OCI-LY7 (cell line): ENCODE measurements at regions not wholly inside any gene's neighbourhood (a gene's known extent, or its start where the extent isn't known, plus 50 kb on each side); places are given as distances from the start of the nearest gene placed in this dataset.
"Not testable (repeated sequence)": the region's sequence is repeated elsewhere in the genome, so short reads cannot be mapped to it uniquely, and the experiment has no call there.

Experiments used
- BruUV-seq: library from RNA; stranded (reverse); fragments of 400-500 nt; replicated peaks from 2 replicates; lab custom pipeline; 2021; lab: Mats Ljungman, UMichigan
- CTCF ChIA-PET: fragments of 300-600 bp; sonication (Branson Sonifier 250); formaldehyde crosslinking; loops from one replicate; lab custom pipeline; 2022; ENCODE audit warnings: antibody characterized with exemption; ENCODE audit not compliant: unreplicated experiment; lab: Charles Lee
- POLR2A ChIA-PET: fragments of 300-600 bp; sonication (Branson Sonifier 250); formaldehyde crosslinking; loops from one replicate; lab custom pipeline; 2022; ENCODE audit warnings: antibody characterized with exemption; lab: Charles Lee
- DNase-seq: peaks from one replicate; pipeline ENCODE4 v3.0.0-alpha.2; 2015; ENCODE audit warnings: low spot score
- H2AFZ ChIP-seq: fragments of 200-600 bp; sonication (generic), shearing (Covaris generic); 2 replicates; pipeline ENCODE4 v1.6.1; 2014; ENCODE audit warnings: mild to moderate bottlenecking, antibody characterized with exemption, low read length, moderate library complexity
- H3K27ac ChIP-seq: fragments of 200-600 bp; sonication (generic); 2 replicates; pipeline ENCODE4 v1.5.1; 2014; ENCODE audit warnings: mixed run types, low read depth, mild to moderate bottlenecking, moderate library complexity, low read length, inconsistent platforms; ENCODE audit not compliant: poor library complexity, severe bottlenecking
- H3K36me3 ChIP-seq: fragments of 200-600 bp; sonication (generic); 2 replicates; pipeline ENCODE4 v1.6.1; 2014; ENCODE audit warnings: mild to moderate bottlenecking, antibody characterized with exemption, low read length, moderate library complexity, mixed read lengths; ENCODE audit not compliant: insufficient read depth
- H3K4me1 ChIP-seq: fragments of 200-600 bp; sonication (generic); 2 replicates; pipeline ENCODE4 v1.5.1; 2014; ENCODE audit warnings: mild to moderate bottlenecking, low read length; ENCODE audit not compliant: insufficient read depth, poor library complexity, severe bottlenecking
- H3K4me2 ChIP-seq: fragments of 200-600 bp; sonication (generic); 2 replicates; pipeline ENCODE4 v1.6.1; 2014; ENCODE audit warnings: mild to moderate bottlenecking, low read length
- H3K4me3 ChIP-seq: fragments of 200-600 bp; sonication (generic); 2 replicates; pipeline ENCODE4 v1.5.1; 2014; ENCODE audit warnings: mild to moderate bottlenecking, low read depth, low read length; ENCODE audit not compliant: poor library complexity, severe bottlenecking
- H3K79me2 ChIP-seq: fragments of 200-600 bp; sonication (generic); 2 replicates; pipeline ENCODE4 v1.6.1; 2016; ENCODE audit warnings: low read depth, mild to moderate bottlenecking, low read length, moderate library complexity, mixed read lengths; ENCODE audit not compliant: insufficient read depth
- H3K9me2 ChIP-seq: fragments of 200-600 bp; sonication (generic); 2 replicates; pipeline ENCODE4 v1.6.1; 2016; ENCODE audit warnings: mild to moderate bottlenecking, low read length, mixed read lengths; ENCODE audit not compliant: insufficient read depth
- H3K9me3 ChIP-seq: fragments of 200-600 bp; sonication (generic); 2 replicates; pipeline ENCODE4 v1.6.1; 2014; ENCODE audit warnings: mild to moderate bottlenecking, mixed run types, low read length, mixed read lengths
- H4K20me1 ChIP-seq: fragments of 200-600 bp; sonication (generic); 2 replicates; pipeline ENCODE4 v1.6.1; 2014; ENCODE audit warnings: mild to moderate bottlenecking, antibody characterized with exemption, low read length, moderate library complexity, mixed read lengths; ENCODE audit not compliant: insufficient read depth
- CTCF ChIP-seq: fragments of 200-600 bp; sonication (generic); conservative IDR thresholded peaks from 2 replicates; pipeline ENCODE4 v1.5.1; 2014; ENCODE audit warnings: mild to moderate bottlenecking, antibody characterized with exemption, low read length, moderate library complexity, mixed read lengths
- EZH2phosphoT487 ChIP-seq: fragments of 200-600 bp; sonication (generic); IDR thresholded peaks from 2 replicates; pipeline ENCODE4 v1.6.1; 2018; ENCODE audit warnings: low read depth, borderline replicate concordance, mild to moderate bottlenecking, mixed run types, antibody characterized with exemption, low read length, moderate library complexity, mixed read lengths
- intact Hi-C: fragments of 100-400 bp; cut with micrococcal nuclease; formaldehyde crosslinking; loops from one replicate; pipeline ENCODE4 v1.10.0; 2022; ENCODE audit not compliant: unreplicated experiment

GRCh38 chr5:98231089-98231488, 542.4 kb upstream of the RGMB start:
- 0 out of 2 replicates have a peak, but pooled peaks cover 5% of the 10 kb centered on the region for H3K9me3 ChIP-seq
- no peak overlapping the region for H3K4me2 ChIP-seq
- no peak for DNase-seq
- no TSS peak for BruUV-seq
- no peak overlapping the region for H3K27ac ChIP-seq
- H3K9me2 ChIP-seq: no peaks in the 10 kb centered on the region
- H4K20me1 ChIP-seq: no peaks in the 10 kb centered on the region
- H3K79me2 ChIP-seq: no peaks in the 10 kb centered on the region
- intact Hi-C loops: no loop called here
- ChIA-PET CTCF (no interaction called here), POLR2A (no interaction called here)
- no peak overlapping the region for H3K4me3 ChIP-seq
- no peaks in the 10 kb centered on the region for H3K4me1 ChIP-seq
- H2AFZ ChIP-seq: no peak overlapping the region
- H3K36me3 ChIP-seq: no peaks in the 10 kb centered on the region
- TF ChIP-seq CTCF (no peak), EZH2phosphoT487 (no peak)

GRCh38 chr5:98237794-98238193, 535.7 kb upstream of the RGMB start:
- H3K79me2 ChIP-seq, BruUV-seq, CTCF ChIA-PET, DNase-seq, H3K4me1 ChIP-seq, H3K9me2 ChIP-seq, H2AFZ ChIP-seq, H3K36me3 ChIP-seq, H3K9me3 ChIP-seq, H3K27ac ChIP-seq, H3K4me2 ChIP-seq, H3K4me3 ChIP-seq, intact Hi-C loops, H4K20me1 ChIP-seq: not testable (repeated sequence)
- POLR2A ChIA-PET: interaction anchor here (0.6 kb wide), 1 partner anchor 485 kb away, joined by 3 read pairs; no protein-coding TSS in a partner anchor

GRCh38 chr5:98243972-98244371, 529.5 kb upstream of the RGMB start:
- CTCF ChIA-PET: no interaction called here
- Histone ChIP-seq H3K27ac (no peak overlapping the region), H2AFZ (no peak overlapping the region), H3K9me3 (no peaks in the 10 kb centered on the region), H3K36me3 (no peaks in the 10 kb centered on the region), H3K9me2 (no peaks in the 10 kb centered on the region), H4K20me1 (no peaks in the 10 kb centered on the region), H3K4me2 (no peak overlapping the region), H3K79me2 (no peaks in the 10 kb centered on the region), H3K4me1 (no peaks in the 10 kb centered on the region), H3K4me3 (no peak overlapping the region)
- TF ChIP-seq CTCF (no peak), EZH2phosphoT487 (no peak)
- no TSS peak for BruUV-seq
- intact Hi-C loops: no loop called here
- no peak for DNase-seq
- POLR2A ChIA-PET: no interaction called here
